ENCODE measurements at regions not wholly inside any gene's neighbourhood (a gene's known extent, or its start where the extent isn't known, plus 50 kb on each side); places are given as distances from the start of the nearest gene placed in this dataset.

DNA sequence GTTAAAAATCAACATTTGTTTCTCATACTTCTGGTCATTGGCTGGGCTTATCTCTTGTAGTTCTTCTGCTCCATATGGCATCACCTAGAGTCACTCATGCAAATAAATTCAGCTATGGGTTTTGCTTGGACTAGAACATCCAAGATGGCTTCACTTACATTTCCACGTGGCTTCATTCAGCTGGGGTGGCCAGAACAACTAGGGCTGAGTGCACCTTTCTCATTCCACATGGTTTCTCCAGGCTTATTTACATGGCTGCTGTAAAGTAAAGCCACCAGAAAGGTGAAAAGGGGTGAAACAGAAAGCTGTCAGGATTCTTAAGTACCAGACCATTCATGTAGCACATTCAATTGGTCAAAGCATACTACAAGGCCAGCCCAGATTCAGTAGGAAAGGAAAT lies 151.1 kb upstream of the BMP2 start:
- TF ChIP-seq, protein P1, sequence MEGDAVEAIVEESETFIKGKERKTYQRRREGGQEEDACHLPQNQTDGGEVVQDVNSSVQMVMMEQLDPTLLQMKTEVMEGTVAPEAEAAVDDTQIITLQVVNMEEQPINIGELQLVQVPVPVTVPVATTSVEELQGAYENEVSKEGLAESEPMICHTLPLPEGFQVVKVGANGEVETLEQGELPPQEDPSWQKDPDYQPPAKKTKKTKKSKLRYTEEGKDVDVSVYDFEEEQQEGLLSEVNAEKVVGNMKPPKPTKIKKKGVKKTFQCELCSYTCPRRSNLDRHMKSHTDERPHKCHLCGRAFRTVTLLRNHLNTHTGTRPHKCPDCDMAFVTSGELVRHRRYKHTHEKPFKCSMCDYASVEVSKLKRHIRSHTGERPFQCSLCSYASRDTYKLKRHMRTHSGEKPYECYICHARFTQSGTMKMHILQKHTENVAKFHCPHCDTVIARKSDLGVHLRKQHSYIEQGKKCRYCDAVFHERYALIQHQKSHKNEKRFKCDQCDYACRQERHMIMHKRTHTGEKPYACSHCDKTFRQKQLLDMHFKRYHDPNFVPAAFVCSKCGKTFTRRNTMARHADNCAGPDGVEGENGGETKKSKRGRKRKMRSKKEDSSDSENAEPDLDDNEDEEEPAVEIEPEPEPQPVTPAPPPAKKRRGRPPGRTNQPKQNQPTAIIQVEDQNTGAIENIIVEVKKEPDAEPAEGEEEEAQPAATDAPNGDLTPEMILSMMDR (IDR thresholded peaks at IDR 0.05; ENCODE audit: insufficient read depth, low read length, poor library complexity, severe bottlenecking), result no peak
- TF ChIP-seq EZH2phosphoT487 (conservative IDR thresholded peaks at IDR 0.05; ENCODE audit: low read length), result no peak

Data from SU-DHL-6 (cell line).